DMS114 treated with DMSO at 0.1 percent for 48 hours (cell line): ENCODE measurements at regions not wholly inside any gene's neighbourhood (a gene's known extent, or its start where the extent isn't known, plus 50 kb on each side); places are given as distances from the start of the nearest gene placed in this dataset.

Source experiments
- DNase-seq: peaks from one replicate; lab custom pipeline; 2025; ENCODE audit not compliant: unreplicated experiment; lab: John Stamatoyannopoulos, UW

GRCh38 chr3:107268469-107268868, 108.8 kb upstream of the CCDC54 start:
- DNase-seq, result no peak

DNA sequence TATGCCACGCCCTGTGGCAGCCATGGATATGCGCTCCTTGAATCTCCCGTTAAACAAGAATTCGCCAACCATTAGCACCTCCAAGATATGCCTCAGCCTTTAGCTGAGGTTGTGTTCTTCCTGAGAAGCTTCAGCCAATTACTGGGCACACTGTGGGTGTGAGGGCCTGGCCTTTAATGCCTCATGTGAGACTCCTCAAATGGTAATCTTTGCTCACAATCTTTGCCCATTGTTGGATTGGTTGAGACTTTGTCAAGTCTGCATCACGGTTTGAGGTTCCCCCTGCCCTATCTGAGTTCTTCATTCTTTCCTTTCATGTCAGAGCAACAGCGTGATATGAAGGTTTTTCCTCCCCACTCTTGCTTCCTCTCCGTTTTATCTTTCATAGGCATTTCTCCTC, 108.1 kb upstream of the CCDC54 start:
- no peak for DNase-seq

DNA sequence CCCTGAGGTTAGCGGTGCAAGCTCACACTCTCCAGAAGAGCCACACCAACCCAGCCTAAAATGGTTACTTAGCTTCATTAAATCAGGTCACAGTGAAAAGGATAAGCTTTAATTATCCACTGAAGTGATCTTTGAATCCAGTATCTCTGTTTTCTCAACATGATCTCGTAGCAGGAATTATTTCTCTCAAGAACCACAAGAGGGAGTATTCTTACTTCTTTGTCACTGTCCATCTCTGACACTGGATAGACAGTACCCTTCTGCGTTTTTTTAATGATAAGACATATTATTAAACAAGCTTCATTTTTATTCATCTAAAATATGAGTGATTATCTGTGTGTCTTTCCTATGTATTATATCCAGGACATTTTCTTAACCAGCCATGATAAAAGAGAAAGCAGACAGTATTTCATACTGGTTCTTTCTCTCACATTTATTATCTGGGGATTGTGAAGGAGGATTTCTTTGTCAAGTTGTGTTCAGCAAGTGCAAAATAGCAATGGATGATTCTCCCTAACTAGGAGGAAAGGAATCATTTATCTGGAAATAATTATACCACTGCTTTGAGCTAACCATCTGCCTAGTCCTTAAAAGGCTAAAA, 105.4 kb upstream of the CCDC54 start:
- peak; percentile 51 for DNase-seq

GRCh38 chr3:107272471-107272870, 104.8 kb upstream of the CCDC54 start:
- no peak for DNase-seq

DNA sequence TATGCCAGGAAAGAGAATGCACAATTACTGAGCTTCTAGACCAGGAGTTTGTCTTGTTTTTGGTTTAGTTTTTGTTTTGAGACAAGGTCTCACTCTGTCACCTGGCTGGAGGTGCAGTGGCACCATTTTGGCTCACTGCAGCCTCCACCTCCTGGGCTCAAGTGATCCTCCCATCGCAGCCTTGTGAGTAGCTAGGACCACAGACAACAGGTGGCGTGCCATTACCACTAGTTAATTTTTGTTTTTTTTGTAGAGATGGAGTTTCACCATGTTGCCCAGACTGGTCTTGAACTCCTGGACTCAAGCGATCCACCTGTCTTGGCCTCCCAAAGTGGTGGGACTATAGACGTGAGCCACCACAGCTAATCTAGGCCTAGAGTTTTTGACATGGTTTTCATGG, 104.4 kb upstream of the CCDC54 start:
- DNase-seq, result no peak

DNA sequence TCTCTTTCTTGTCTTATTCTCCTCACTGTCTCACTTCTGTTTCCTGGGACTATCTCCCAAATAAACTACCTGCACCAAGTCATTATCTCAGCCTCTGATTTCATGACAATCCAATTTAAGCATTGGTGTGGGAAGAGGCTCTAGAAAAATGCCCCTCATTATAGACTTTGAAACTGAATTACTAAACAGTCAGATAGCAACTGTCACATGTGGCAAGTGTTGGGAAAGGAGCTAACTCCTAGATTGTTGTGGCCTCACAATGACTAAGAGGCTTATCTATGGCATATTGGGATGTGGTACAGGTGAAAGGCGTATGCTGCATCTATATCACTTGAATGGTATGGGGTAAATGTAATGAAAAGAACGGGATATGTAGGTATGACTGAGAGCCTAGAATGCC, 103.5 kb upstream of the CCDC54 start:
- no peak for DNase-seq

GRCh38 chr3:107275511-107275910, 101.7 kb upstream of the CCDC54 start:
- no peak for DNase-seq

GRCh38 chr3:107283948-107284347, 93.3 kb upstream of the CCDC54 start:
- DNase-seq, result no peak

- DNase-seq, result no peak
These were observed 92.6 kb upstream of the CCDC54 start for GRCh38 chr3:107284612-107285011.

- no peak for DNase-seq
These were observed 92.0 kb upstream of the CCDC54 start for GRCh38 chr3:107285197-107285596.

DNA sequence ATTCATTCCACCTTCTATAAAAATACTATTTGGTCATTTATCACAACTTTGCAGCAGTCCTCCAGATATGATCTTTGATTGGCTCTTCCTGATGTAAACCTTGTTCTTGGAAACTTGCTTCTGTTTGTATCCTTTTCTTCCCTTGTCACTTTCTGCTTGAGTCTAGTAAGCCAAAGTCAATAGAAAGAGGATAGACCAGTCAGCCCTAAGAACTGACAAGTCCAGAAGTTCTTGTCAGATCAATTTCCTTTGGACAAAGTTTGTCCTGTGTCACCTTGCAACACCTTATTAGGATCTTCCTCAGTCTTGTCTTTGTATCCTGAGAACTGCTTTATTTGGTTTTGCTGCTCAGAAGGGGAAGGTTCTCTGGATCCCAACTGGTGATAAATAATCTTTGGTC, 87.9 kb upstream of the CCDC54 start:
- DNase-seq, result no peak

DNA sequence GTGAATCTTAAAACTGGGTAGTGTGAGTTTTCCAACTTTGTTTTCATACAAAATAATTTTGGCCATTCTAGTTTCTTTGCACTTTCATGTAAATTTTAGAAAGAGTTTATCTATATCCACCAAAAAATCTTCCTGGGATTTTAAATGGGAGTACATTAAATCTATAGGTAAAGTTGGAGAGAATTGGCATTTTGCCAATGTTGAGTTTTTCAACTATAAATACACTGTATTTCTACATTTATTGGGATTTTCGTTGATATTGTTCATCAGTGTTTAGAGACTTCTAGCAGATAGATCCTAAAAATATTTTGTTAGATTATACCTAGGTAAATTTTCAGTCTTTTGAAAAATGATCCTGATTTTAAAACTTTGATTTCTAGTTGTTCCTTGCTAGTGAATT, 83.1 kb upstream of the CCDC54 start:
- DNase-seq, result no peak

GRCh38 chr3:107297597-107297996, 79.6 kb upstream of the CCDC54 start:
- no peak for DNase-seq

DNA sequence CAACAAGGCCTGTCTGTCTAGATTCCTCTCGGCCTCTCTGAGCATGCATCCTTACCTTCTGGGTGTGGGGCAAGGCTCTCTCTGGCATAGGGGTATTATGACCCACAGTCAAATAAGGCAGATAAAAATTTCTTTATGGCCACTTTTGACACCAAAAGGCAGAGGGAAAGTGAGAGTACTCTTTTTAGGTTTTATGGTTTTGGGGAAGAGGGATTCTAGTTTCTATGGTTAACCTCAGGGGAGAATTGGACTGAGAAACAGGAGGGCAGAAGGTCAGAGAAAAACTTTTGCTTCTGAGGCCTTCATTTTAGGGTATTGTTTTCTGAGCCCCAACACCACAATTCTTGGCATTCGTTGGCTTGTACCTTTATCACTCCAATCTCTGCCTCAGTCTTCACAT, 70.0 kb upstream of the CCDC54 start:
- DNase-seq, result no peak

- DNase-seq, result no peak
These were observed 68.5 kb upstream of the CCDC54 start for GRCh38 chr3:107308716-107309115.

- no peak for DNase-seq
These were observed 67.9 kb upstream of the CCDC54 start for GRCh38 chr3:107309312-107309711.

- no peak for DNase-seq
These were observed 63.5 kb upstream of the CCDC54 start for GRCh38 chr3:107313711-107314110.

DNA sequence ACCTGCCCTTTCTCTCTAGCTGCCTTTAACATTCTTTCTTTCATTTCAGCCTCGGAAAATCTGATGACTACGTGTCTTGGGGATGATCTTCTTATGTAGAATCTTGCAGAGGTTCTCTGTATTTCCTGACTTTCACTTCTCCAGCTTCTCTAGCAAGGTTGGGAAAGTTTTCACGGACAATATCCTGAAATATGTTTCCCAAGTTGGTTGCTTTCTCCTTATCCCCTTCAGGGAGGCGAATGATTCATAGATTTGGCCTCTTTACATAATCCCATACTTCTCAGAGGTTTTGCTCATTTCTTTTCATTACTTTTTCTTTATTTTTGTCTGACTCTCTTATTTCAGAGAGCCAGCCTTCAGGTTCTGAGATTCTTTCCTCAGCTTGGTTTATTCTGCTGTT, 62.1 kb upstream of the CCDC54 start:
- DNase-seq, result no peak

DNA sequence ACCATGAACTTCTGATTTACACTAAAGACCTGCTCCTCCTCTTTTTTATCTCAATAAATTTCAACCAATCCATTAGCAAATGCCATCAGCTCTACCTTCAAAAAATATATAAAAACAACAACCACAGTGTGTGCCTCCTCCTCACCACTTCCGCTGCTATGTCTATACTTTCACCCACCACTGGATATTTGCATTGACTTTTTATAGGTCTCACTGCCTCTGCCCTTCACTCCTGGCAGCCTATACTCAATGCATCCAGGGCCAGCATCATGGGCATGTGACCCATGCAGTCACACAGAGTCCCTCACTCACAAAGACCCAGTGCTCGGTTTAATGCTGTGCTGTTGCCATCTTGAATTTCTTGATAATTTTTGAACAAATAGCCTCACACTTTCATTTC, 53.5 kb upstream of the CCDC54 start:
- DNase-seq, result no peak

DNA sequence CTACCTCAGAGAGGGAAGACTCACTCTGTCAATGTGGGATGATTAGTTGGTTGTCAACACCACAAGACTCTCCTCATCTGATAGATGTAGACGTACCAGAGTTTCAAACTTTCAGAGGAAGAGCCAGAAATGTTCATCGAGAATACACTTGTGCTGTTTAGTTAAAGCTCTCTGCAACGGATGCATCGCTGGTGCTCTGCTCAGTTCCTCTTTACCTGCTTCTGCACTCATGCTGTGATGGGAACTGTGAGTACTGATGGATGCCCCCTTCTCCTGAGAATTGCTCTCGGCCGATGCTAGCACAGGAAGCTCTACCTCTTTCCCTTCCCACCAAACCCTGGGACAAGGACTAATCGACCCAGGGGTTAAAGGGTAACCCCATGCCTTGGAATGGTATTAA, 51.8 kb upstream of the CCDC54 start:
- no peak for DNase-seq
